NCI-H1417 (cell line): ENCODE measurements at regions not wholly inside any gene's neighbourhood (a gene's known extent, or its start where the extent isn't known, plus 50 kb on each side); places are given as distances from the start of the nearest gene placed in this dataset.

Source experiments
- DNase-seq, 3 experiments: peaks; one replicate each; lab custom pipeline; 2025; lab: John Stamatoyannopoulos, UW

DNA sequence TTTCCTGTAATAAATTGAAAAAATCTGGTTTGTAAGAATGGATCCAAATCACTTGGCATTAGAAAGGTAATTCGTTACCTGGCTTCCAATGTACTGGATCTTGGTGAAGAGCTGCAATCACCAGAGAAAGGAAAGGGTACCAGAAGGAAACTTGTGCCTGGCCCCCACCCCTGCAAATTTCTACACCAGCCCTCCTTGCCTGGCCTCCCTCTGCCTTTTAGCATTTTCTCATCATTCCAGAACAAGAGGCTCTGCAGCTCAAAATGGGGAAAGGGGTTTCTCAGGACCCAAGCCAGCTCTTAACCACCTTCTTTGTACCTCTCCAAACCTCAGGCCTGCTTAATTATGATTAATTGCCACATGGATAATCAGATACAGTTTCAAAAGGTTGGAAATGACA is 612.8 kb upstream of the MGMT start:
- DNase-seq = peak in 1 of 3 experiments; percentile 1

DNA sequence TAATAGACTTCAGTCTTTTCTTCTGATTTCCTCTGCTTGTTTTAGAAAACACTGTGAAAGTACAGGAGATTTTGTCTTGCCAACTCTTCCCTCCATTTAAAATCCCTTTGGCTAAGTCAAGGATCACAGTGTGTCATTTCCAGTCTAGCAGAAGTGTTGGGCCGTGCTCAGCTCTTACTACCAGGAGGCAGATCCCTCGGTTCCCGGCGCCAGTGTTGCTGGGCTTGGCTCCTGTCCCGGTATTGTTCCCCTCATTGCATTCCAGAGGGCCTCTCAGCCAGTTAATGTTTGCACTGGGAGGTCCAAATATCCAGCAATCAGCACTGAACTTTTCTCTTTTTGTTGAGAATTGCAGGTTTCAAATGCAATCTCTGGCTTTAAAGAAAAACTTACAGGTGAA is 612.1 kb upstream of the MGMT start:
- peak in 1 of 3 experiments; percentile 79 for DNase-seq

GRCh38 chr10:128855618-128856428 is 611.2 kb upstream of the MGMT start:
- DNase-seq = no peak

GRCh38 chr10:128859738-128860386 is 607.2 kb upstream of the MGMT start:
- peak; percentile 0 to 25 (median 13) for DNase-seq

DNA sequence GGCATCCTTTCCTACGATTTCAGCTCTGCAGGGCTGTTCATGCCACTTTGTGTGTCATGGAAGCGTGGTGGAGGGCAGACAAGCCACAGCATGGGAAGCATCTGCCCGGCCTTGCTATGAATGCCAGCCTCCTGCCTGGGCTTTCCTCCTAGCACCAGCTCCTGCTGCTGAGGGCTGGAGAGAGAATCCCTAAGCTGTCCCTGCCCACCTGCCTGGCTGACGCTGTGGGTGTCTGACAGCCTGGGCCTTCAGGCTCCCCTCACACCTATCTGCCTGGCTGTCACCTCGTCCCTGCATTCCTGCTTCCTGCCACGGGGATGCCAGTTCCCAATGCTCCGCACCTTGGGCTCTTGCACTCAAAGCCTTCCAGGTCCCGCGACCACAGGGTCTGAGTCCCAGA is 606.5 kb upstream of the MGMT start:
- DNase-seq = no peak

DNA sequence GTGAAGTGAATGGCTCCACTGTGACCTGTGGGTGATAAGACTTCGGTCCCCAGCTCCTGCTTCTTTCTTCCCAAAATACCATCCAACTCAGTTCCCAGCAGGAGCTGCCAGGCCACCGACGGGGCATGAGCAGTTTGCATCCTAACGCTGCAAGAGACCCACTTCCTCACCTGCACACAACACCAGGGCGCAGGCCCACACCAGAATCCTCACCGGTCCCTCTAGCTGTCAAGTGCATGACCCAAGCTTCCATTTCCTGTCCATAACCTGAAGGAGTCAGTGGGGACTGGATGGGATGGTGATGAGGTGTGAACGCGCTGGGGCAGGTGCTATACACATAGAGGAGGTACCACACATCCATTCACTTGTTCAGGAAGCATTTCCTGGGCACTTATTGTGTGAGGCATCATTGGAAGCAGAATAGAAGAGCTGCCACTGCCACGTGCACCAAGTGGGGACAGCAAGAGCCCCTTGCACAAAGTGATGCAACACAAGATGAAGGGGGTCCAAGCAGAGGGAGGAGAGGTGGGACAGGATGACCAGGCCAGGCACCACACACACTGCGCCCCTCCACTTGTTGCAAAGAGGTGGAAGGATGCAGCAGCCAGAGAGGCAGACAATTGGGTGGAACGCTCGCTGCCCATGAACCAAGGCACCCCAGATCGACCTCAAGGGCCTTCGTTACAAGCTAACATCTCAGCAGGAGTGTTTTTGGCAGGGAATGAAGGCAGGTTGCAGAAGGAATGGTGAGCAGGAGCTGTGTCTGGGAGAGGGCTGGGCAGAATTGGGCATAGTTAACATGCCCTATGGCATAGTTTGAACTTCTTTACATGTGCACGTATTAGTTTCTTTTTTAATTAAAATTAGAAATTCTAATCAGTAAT is 605.8 kb upstream of the MGMT start:
- no peak for DNase-seq

GRCh38 chr10:128863411-128863810 is 603.6 kb upstream of the MGMT start:
- no peak for DNase-seq

DNA sequence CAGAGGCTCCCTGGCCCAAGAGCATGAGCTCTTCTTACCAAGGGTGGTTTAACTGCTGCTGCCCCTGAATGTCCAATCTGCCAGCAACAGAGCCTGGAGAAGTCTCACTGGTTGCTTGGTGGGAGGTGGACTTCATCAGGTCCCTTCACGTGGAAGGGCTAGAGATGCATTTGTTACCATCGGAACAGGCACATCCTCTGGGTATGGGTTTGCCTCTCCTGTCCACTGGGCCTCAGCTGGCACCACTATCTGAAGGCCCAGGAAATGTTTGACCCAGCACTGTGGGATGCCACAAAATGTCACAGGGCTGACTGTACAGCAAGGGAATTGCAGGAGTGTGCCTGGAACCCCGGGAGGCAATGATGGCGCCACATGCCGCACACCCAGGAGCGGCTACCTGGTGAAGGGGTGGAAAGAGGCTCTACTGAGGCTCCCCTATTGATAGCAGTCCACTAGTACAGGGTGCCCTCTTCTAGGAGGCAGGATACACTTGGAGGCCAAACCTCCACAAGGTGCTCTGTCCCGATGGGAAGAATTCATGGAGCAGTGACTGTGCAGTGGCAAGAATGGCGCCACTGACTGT is 603.1 kb upstream of the MGMT start:
- DNase-seq = no peak

- no peak for DNase-seq
These were observed 602.3 kb upstream of the MGMT start for GRCh38 chr10:128864554-128865295.

GRCh38 chr10:128865436-128866195 is 601.4 kb upstream of the MGMT start:
- DNase-seq = no peak

- DNase-seq = no peak
These were observed 600.5 kb upstream of the MGMT start for GRCh38 chr10:128866551-128866950.

DNA sequence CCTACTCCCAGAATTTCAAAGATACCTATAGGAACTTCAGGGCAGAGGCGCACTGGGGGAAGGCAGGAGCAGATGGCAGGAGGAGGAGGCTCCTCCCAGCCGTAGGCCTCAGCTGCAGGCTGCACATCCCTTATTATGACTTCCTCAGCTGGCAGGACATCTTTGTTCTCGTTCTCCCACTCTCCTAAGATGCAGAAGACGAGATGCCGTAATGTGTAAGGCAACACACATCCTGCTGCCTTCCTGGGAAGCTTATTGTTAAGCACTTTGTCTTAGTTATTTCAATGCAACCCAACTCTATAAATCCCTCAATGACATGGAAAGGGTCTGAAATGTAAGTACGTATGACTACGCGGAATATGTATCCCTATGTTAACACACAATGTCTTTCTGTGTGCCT is 599.8 kb upstream of the MGMT start:
- DNase-seq = no peak

DNA sequence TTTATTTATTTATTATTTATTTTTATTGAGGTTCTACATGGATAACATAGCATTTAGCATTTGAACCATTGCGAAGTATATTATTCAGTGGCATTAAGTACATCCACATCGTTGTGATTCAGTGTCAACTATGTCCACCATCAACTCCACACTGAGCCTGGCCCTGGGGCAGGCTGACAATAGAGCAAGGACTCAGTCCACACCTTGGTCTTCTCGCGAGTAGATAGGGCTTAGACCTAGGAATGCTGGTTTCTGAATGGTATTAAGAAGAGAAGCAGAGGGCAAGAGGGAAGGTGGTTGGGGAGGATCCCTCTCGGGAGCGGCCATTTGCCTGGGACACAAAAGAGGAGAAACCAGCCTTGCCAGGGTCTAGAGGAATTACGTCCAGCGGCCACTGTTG is 599.2 kb upstream of the MGMT start:
- no peak for DNase-seq

DNA sequence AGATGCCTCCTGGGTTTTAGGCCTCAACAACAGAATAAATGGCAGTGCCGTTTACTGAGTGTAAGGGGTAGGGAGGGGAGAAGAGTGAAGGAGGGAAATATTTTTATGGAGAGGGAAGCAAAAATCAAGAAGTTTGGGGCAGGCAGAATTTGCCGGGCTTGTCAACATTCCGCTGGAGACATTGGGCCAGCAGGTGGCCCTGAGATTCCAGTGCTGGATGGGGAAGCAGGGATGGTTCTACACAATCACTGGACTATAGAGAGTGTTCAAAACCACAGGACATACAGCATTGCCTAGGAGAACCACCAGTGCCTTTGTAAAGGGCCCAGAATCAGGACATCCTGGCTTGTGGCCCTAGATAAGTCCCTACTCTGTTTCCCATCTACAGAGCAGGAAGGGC is 598.6 kb upstream of the MGMT start:
- DNase-seq = no peak

DNA sequence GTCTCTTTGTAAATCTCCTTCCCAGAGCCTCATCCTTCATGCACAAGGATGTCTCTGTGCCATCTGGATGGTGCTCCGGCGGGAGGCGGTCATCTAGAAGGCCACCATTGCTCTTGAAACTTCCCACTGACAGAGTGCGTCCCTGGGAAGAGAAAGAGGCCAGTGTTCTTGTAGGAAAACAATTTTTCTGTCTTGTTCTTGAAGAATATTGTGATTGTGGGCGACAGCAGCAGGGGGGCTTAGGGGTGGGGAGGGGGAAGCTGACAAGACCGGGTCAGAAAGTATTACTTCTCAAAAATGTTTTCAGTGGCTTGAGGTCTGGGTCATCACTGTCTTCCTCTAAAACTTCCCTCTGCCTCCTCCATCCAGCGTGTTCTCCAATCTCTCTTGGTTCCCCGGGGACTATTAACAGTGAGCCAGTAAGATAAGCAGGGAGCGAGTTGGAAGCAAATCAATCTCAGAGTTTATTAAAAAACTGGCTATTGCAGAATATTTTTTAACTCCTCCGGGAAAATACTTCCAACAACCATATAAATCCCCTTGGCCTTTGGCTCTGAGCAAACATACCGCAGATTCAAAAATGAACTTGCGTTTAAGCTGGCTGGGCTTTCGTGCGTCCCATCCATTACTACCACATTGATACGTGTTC is 597.8 kb upstream of the MGMT start:
- DNase-seq = no peak

- no peak for DNase-seq
These were observed 596.0 kb upstream of the MGMT start for GRCh38 chr10:128870830-128871597.

GRCh38 chr10:128871671-128872231 is 595.3 kb upstream of the MGMT start:
- no peak for DNase-seq

DNA sequence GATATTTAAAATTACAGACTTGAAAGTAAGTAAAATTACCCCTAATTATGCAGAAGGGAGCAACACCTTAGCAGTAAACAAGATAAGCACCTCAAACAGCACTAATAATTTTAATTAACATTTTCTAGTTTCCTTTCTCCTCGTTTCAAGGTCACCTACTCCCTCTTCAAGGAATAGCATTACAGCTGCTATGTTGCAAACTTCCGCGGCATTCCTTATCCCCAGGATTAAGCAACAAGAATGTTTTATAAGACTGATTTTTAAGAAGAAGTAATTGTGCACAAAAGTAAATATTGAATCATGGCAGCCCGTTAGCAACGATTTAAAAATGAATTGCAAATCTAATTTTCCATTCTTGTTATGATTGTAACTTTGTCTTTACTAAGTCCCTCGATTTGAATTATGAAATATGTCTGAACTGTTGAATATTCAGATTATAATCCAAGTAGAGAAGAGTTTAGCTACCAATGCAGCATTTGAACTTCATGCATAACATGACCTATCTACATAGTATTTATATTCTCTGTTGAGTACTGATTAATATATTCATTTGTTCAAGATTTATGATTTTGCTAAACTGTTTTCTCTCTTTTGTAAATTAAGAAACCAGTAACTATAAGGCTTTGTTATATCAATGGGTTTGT is 593.5 kb upstream of the MGMT start:
- DNase-seq = no peak

- DNase-seq = no peak
These were observed 592.7 kb upstream of the MGMT start for GRCh38 chr10:128874331-128874730.
